ENCODE measurements at regions not wholly inside any gene's neighbourhood (a gene's known extent, or its start where the extent isn't known, plus 50 kb on each side); places are given as distances from the start of the nearest gene placed in this dataset.

DNA sequence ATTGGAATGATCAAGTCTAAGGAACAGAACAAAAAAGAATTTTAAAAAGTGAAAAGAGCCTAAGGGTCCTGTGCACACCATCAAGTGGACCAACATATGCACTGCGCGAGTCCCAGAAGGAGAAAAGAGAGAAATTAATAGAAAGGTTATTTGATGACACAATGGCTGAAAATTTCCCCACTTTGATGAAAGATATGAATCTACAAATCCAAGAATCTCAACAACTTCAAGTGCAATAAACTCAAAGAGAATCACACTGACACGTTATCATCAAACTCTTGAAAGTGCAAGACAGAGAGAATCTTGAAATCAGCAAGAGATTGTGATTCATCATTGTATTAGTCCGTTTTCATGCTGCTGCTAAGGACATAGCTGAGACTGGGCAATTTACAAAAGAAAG, 230.8 kb downstream of the ADAMTS15 start:
- TF ChIP-seq POLR2AphosphoS5 (IDR thresholded peaks at IDR 0.05; ENCODE audit: low read depth): no peak
- TF ChIP-seq, protein P1, sequence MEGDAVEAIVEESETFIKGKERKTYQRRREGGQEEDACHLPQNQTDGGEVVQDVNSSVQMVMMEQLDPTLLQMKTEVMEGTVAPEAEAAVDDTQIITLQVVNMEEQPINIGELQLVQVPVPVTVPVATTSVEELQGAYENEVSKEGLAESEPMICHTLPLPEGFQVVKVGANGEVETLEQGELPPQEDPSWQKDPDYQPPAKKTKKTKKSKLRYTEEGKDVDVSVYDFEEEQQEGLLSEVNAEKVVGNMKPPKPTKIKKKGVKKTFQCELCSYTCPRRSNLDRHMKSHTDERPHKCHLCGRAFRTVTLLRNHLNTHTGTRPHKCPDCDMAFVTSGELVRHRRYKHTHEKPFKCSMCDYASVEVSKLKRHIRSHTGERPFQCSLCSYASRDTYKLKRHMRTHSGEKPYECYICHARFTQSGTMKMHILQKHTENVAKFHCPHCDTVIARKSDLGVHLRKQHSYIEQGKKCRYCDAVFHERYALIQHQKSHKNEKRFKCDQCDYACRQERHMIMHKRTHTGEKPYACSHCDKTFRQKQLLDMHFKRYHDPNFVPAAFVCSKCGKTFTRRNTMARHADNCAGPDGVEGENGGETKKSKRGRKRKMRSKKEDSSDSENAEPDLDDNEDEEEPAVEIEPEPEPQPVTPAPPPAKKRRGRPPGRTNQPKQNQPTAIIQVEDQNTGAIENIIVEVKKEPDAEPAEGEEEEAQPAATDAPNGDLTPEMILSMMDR (IDR thresholded peaks at IDR 0.05; ENCODE audit: insufficient read depth, low read length): no peak
